ENCODE measurements at regions not wholly inside any gene's neighbourhood (a gene's known extent, or its start where the extent isn't known, plus 50 kb on each side); places are given as distances from the start of the nearest gene placed in this dataset.
"Not testable (repeated sequence)": the region's sequence is repeated elsewhere in the genome, so short reads cannot be mapped to it uniquely, and the experiment has no call there.

- H2BK120ac ChIP-seq (replicated peaks; ENCODE audit: low read depth, low read length); H2BK12ac ChIP-seq (ENCODE audit: low read depth, low read length); H3K79me1 ChIP-seq (ENCODE audit: low read depth, low read length); H3K23me2 ChIP-seq (ENCODE audit: low read depth, low read length); DNase-seq (ENCODE audit: low read depth in 1 of 2, low spot score in 2 of 2); H3K36me3 ChIP-seq (ENCODE audit: control insufficient read depth in 2 of 4, insufficient read depth in 4 of 4, low read length in 3 of 4); POLR2A ChIA-PET (ENCODE audit: partially characterized antibody); H2BK5ac ChIP-seq (ENCODE audit: low read depth, low read length); H3K14ac ChIP-seq (ENCODE audit: insufficient read length); H4K8ac ChIP-seq (ENCODE audit: extremely low read depth, insufficient read depth, low read length); H3K4ac ChIP-seq (replicated peaks; ENCODE audit: insufficient read length, low read depth, low read length); H3K4me2 ChIP-seq (ENCODE audit: insufficient read depth in 1 of 2, low read depth in 2 of 2, low read length in 2 of 2); H3K27ac ChIP-seq (ENCODE audit: low read depth, low read length); H4K20me1 ChIP-seq (replicated peaks in 1 of 2; ENCODE audit: control insufficient read depth in 1 of 2, insufficient read depth in 2 of 2, low read length in 2 of 2); H2BK15ac ChIP-seq (ENCODE audit: low read length); H3K27me3 ChIP-seq (replicated peaks in 1 of 4; ENCODE audit: control insufficient read depth in 3 of 4, extremely low read depth in 1 of 4, insufficient read depth in 3 of 4, low read length in 3 of 4); H2AK5ac ChIP-seq (ENCODE audit: low read depth, low read length); H3K79me2 ChIP-seq (ENCODE audit: control insufficient read depth in 1 of 2, insufficient read depth in 2 of 2, low read length in 2 of 2); H2BK20ac ChIP-seq (ENCODE audit: low read length); CTCF ChIA-PET (ENCODE audit: partially characterized antibody); H3K4me1 ChIP-seq (replicated peaks in 1 of 4; ENCODE audit: control insufficient read depth in 3 of 4, insufficient read depth in 4 of 4, low read length in 3 of 4); H3K18ac ChIP-seq (ENCODE audit: extremely low read depth, low read length); H4K91ac ChIP-seq (replicated peaks; ENCODE audit: insufficient read length, low read length); H3K56ac ChIP-seq (replicated peaks; ENCODE audit: insufficient read length, low read depth, low read length); H3K23ac ChIP-seq (ENCODE audit: insufficient read length); H4K5ac ChIP-seq (ENCODE audit: insufficient read length, low read depth, low read length); H2AFZ ChIP-seq (ENCODE audit: low read length); H3K9ac ChIP-seq (replicated peaks in 1 of 4; ENCODE audit: extremely low read depth in 1 of 4, low read depth in 3 of 4, low read length in 3 of 4); FAIRE-seq; H3K4me3 ChIP-seq (ENCODE audit: extremely low read depth in 1 of 4, insufficient read depth in 2 of 4, low read depth in 3 of 4, low read length in 4 of 4): not testable (repeated sequence)
- peak; percentile 75; the same call in 1 of the 2 replicates for TF ChIP-seq TEAD4 (IDR thresholded peaks at IDR 0.05; ENCODE audit: low read depth, low read length)
- H3K9me3 ChIP-seq (ENCODE audit: insufficient read depth in 2 of 2, low read depth in 1 of 2, low read length in 1 of 2): peaks cover 0 to 10% of the 10 kb centered on the region in 2 experiments; a peak in 1 of 4 replicates
- WGBS, 2 experiments (ENCODE audit: extremely low coverage in 1 of 2, insufficient coverage in 1 of 2, insufficient read length in 1 of 2, insufficient replicate concordance in 2 of 2, low coverage in 1 of 2, low lambda C conversion rate in 2 of 2, missing lambda C conversion rate in 1 of 2): 92% methylated on average over 4 of the region's 5 CpGs; no CpG with 5 or more reads in 1 of the 2 experiments
Measured at GRCh38 chr3:27552708-27553107, 68.5 kb upstream of the SLC4A7 start.

GRCh38 chr3:27551413-27551812 is 67.2 kb upstream of the SLC4A7 start:
- H3K23me2 ChIP-seq (ENCODE audit: low read depth, low read length); H2AK5ac ChIP-seq (ENCODE audit: low read depth, low read length); H4K8ac ChIP-seq (ENCODE audit: extremely low read depth, insufficient read depth, low read length); H3K9ac ChIP-seq (replicated peaks in 1 of 4; ENCODE audit: extremely low read depth in 1 of 4, low read depth in 3 of 4, low read length in 3 of 4); H2BK120ac ChIP-seq (replicated peaks; ENCODE audit: low read depth, low read length); H4K5ac ChIP-seq (ENCODE audit: insufficient read length, low read depth, low read length); H3K36me3 ChIP-seq (ENCODE audit: control insufficient read depth in 2 of 4, insufficient read depth in 4 of 4, low read length in 3 of 4); H3K23ac ChIP-seq (ENCODE audit: insufficient read length); H2BK15ac ChIP-seq (ENCODE audit: low read length); H2BK12ac ChIP-seq (ENCODE audit: low read depth, low read length); H3K79me1 ChIP-seq (ENCODE audit: low read depth, low read length); H2BK20ac ChIP-seq (ENCODE audit: low read length); POLR2A ChIA-PET (ENCODE audit: partially characterized antibody); H3K18ac ChIP-seq (ENCODE audit: extremely low read depth, low read length); H3K14ac ChIP-seq (ENCODE audit: insufficient read length); H3K27me3 ChIP-seq (replicated peaks in 1 of 4; ENCODE audit: control insufficient read depth in 3 of 4, extremely low read depth in 1 of 4, insufficient read depth in 3 of 4, low read length in 3 of 4); H2BK5ac ChIP-seq (ENCODE audit: low read depth, low read length); H3K4me3 ChIP-seq (ENCODE audit: extremely low read depth in 1 of 4, insufficient read depth in 2 of 4, low read depth in 3 of 4, low read length in 4 of 4); CTCF ChIA-PET (ENCODE audit: partially characterized antibody); H4K91ac ChIP-seq (replicated peaks; ENCODE audit: insufficient read length, low read length); H3K56ac ChIP-seq (replicated peaks; ENCODE audit: insufficient read length, low read depth, low read length); H3K4ac ChIP-seq (replicated peaks; ENCODE audit: insufficient read length, low read depth, low read length); FAIRE-seq; H4K20me1 ChIP-seq (replicated peaks in 1 of 2; ENCODE audit: control insufficient read depth in 1 of 2, insufficient read depth in 2 of 2, low read length in 2 of 2); H3K27ac ChIP-seq (ENCODE audit: low read depth, low read length); H3K4me1 ChIP-seq (replicated peaks in 1 of 4; ENCODE audit: control insufficient read depth in 3 of 4, insufficient read depth in 4 of 4, low read length in 3 of 4); H3K4me2 ChIP-seq (ENCODE audit: insufficient read depth in 1 of 2, low read depth in 2 of 2, low read length in 2 of 2); H2AFZ ChIP-seq (ENCODE audit: low read length); DNase-seq (ENCODE audit: low read depth in 1 of 2, low spot score in 2 of 2); H3K79me2 ChIP-seq (ENCODE audit: control insufficient read depth in 1 of 2, insufficient read depth in 2 of 2, low read length in 2 of 2): not testable (repeated sequence)
- 92% methylated on average over 4 of the region's 4 CpGs; no CpG with 5 or more reads in 1 of the 2 experiments for WGBS, 2 experiments (ENCODE audit: extremely low coverage in 1 of 2, insufficient coverage in 1 of 2, insufficient read length in 1 of 2, insufficient replicate concordance in 2 of 2, low coverage in 1 of 2, low lambda C conversion rate in 2 of 2, missing lambda C conversion rate in 1 of 2)
- H3K9me3 ChIP-seq (ENCODE audit: insufficient read depth in 2 of 2, low read depth in 1 of 2, low read length in 1 of 2): peaks cover 0 to 10% of the 10 kb centered on the region in 2 experiments; a peak in 1 of 4 replicates

All from H1 (cell line).